ENCODE measurements at regions not wholly inside any gene's neighbourhood (a gene's known extent, or its start where the extent isn't known, plus 50 kb on each side); places are given as distances from the start of the nearest gene placed in this dataset.

DNA sequence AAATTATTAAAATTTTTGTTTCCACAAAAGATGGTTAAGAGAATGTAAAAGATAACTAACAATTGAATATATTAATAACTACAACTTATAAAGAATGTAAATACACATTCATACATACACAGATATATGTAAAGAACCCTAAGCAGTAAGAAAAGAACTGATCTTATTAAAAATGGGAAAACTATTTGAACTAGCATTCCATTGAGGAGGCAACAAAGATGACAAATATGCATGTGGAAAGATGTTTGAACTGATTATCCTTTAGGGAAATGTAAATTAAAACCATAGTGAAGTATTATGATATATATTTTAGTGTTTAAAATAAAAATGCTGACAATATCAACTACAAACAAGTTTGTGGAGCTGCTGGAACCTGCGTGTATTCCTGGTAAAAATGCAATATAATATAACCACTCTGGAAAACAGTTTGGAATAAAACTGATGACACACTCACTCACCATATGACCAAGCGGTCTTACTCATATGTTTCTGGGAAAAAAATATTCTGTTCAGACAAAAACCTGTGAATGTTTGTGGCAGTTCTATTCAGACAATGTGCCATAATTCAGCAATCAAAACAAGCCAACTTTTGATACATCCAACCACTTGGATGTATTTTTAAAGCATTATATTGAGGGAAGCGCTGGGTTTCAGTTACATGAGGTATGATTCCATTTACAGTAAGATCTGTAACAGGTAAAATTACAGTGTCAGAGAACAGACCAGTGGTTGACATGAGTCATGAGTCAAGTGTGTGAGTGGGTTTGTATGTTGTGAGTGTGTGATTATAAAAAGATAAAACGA, 694.4 kb upstream of the SLITRK5 start:
- TF ChIP-seq POLR2A (IDR thresholded peaks at IDR 0.05; ENCODE audit: low read length) (no peak), GATA1 (IDR thresholded peaks at IDR 0.05; ENCODE audit: low read depth, low read length) (no peak)
- DNase-seq: no peak

DNA sequence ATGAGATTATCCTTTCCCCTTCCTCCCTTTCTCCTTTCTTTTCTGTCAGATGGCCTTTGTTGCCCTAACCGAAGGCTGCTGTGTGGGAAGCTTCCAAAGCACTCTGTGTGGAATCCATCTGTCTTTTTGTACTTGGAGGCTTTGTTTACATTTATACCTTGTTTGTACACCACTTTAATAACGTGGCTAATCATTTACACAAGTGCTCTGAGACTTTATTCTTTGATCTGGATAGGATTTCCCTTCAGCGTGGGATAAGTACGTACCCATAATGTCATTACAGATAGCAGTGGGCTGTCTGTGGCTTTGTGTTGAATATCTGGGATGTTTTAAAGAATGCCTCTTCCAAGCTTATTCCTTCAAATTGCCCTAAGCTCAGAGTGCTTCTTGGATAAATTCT, 684.7 kb upstream of the SLITRK5 start:
- no peak for TF ChIP-seq GATA1 (IDR thresholded peaks at IDR 0.05; ENCODE audit: low read depth, low read length)
- no peak for TF ChIP-seq POLR2A (IDR thresholded peaks at IDR 0.05; ENCODE audit: low read length)
- DNase-seq: no peak

DNA sequence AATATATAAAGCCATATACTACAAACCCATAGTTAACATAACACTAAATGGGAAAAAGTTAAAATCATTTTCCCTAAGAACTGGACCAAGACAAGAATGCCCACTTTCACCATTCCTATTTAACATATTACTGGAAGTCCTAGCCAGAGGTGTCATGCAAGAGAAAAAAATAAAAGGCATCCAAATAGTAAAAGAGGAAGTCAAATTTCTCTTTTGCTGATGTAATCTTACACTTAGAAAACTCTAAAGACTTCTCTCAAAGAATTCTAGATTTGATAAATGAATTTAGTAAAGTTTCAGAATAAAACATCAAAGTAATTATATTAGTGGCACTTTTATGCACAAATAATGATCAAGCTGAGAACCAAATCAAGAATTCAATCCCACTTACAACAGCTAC, 678.9 kb upstream of the SLITRK5 start:
- DNase-seq: no peak
- TF ChIP-seq GATA1 (IDR thresholded peaks at IDR 0.05; ENCODE audit: low read depth, low read length) (no peak), POLR2A (IDR thresholded peaks at IDR 0.05; ENCODE audit: low read length) (no peak)

DNA sequence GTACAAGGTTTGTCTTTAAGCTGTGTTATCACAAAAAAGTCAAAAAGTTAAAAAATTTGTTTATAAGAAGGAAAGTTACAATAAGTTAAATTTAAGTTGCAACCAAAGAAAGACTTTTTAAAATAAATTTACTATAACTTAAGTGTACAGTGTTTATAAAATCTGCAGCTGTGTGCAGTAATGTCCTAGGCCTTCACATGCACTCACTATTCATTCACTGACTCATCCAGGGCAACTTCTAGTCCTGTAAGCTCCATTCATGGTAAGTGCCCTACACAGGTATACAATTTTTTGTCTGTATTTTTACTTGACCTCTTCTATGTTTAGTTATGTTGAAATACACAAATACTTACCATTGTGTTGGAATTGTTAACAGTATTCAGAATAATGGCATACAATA, 667.9 kb upstream of the SLITRK5 start:
- no peak for TF ChIP-seq GATA1 (IDR thresholded peaks at IDR 0.05; ENCODE audit: low read depth, low read length)
- no peak for TF ChIP-seq POLR2A (IDR thresholded peaks at IDR 0.05; ENCODE audit: low read length)
- no peak for DNase-seq

DNA sequence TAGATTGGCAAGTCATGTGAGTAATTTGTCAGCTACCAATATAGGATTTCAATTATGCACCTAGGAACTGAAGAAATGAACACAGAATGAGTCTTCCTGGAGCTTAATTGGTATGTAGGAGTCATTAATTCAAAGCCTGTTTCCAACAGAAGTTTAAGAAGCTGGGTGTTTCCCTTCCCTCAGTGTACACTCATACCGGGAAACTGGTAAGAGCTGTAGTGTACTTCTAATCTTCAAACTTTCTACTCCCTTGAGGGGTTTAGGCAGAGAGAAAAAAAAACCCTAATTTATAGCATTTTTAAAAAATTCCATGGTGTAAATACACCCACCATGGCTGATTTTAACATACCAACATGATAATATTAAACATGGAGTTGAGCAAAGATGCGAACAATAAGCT, 665.7 kb upstream of the SLITRK5 start:
- DNase-seq: no peak
- no peak for TF ChIP-seq POLR2A (IDR thresholded peaks at IDR 0.05; ENCODE audit: low read length)

DNA sequence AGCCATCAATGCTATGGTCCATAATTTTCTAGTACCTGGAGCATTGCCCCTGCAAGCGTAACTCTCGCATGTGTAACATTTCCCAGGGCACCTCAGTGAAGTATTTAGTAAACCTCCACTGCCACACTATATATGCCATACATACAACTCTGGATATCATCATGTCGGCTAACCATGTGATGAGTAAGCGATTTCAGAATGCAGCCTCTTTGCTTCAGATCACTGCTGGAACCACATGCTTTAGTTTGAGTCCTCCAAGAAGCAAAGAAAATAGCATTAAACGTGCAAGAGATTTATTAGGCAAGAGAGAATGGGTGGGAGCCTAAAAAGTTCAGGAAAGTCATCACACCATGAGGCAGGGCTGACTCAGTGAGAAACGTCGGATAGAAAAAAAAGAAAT, 635.6 kb upstream of the SLITRK5 start:
- DNase-seq: no peak
- TF ChIP-seq GATA1 (IDR thresholded peaks at IDR 0.05; ENCODE audit: low read depth, low read length) (no peak), POLR2A (IDR thresholded peaks at IDR 0.05; ENCODE audit: low read length) (no peak)

DNA sequence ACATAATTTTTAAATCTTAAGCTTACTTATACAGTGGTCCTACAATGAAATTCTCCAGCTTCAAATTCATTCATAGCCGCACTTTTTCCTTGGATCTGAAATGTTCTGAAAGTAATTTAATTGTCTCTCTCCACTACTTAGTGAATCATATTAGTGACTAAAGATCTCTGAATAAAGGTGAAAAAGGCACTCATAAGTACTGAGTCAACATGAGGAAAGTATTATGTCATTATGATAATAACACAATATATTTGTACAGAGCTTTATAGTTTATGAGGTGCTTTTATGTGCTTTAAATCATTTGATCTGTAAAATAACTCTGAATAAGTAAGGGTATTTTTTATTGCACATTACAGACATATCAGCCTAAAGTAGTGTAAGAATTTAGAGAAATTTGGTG, 628.2 kb upstream of the SLITRK5 start:
- TF ChIP-seq GATA1 (IDR thresholded peaks at IDR 0.05; ENCODE audit: low read depth, low read length) (no peak), POLR2A (IDR thresholded peaks at IDR 0.05; ENCODE audit: low read length) (no peak)
- DNase-seq: no peak

DNA sequence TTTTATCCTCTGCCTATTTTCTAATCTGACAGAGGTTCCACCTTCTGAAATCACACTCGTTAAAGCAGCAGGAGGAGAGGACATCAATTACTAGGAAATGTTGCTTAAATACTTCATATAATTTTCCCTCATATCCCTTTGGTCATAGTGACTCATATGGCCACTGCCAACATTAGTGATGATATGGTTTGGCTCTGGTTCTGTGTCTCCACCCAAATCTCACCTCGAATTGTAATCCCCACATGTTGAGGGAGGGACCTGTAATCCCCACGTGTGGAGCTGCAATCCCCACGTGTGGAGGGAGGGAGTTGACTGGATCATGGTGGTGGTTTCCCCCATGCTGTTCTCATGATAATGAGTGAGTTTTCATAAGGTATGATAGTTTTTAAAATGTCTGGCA, 618.4 kb upstream of the SLITRK5 start:
- DNase-seq: no peak
- TF ChIP-seq GATA1 (IDR thresholded peaks at IDR 0.05; ENCODE audit: low read depth, low read length) (no peak), POLR2A (IDR thresholded peaks at IDR 0.05; ENCODE audit: low read length) (no peak)

DNA sequence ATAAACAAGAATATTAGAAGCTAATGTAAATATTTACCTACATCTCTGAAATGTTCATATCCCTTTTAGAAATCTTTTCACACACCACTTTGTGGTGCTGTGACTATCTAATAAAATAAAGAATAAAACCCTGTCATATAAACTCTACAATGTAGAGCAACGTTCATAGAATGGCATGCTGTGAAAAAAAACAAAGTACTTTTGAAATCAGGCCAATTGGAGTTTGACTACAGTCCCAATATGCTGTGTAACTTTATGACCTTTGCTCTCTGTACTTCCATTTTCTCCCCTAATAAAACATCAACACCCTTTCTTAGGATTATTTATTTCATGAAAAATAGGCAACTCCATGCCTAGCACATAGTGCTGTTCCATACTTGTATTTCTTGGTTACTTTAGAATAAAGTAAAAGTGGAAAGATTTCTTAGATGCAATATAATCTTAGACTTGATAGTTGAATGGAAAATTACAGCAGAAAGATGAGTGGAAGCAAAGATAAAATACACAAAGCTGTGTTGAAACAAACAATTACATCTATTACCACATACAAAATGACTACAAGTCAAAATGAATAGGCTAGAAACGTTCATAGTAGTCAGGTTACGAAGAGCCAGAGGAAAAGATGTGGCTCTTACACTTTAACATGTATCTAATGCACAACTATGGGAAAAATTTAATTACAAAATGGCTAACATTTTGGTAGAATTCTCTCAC, 613.2 kb upstream of the SLITRK5 start:
- DNase-seq: no peak
- TF ChIP-seq GATA1 (IDR thresholded peaks at IDR 0.05; ENCODE audit: low read depth, low read length) (no peak), POLR2A (IDR thresholded peaks at IDR 0.05; ENCODE audit: low read length) (no peak)

DNA sequence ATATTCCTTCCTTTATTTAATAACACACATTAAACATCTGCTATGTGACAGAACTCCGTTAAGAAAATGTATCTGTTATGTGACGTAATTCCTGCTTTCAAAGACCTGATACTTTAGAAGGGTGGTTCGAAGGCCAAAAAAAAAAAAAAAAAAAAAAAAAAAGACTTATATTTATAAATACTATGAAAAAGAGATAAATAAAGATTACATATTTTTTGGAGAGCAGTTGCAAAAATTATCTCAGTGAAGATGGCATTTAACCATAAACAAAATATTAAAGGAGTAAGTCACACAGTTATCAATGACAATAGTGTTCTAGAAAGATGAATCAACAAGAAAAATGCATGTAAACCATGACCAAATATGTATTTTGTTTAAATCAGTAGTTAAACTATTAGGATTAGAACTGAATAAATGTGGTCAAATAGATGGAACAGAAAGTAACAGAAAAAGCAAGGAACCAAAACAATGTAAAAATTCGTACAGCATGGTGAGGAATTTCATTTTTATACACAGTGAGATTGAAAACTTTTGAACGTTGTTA, 612.3 kb upstream of the SLITRK5 start:
- TF ChIP-seq POLR2A (IDR thresholded peaks at IDR 0.05; ENCODE audit: low read length): no peak
- no peak for TF ChIP-seq GATA1 (IDR thresholded peaks at IDR 0.05; ENCODE audit: low read depth, low read length)
- no peak for DNase-seq

DNA sequence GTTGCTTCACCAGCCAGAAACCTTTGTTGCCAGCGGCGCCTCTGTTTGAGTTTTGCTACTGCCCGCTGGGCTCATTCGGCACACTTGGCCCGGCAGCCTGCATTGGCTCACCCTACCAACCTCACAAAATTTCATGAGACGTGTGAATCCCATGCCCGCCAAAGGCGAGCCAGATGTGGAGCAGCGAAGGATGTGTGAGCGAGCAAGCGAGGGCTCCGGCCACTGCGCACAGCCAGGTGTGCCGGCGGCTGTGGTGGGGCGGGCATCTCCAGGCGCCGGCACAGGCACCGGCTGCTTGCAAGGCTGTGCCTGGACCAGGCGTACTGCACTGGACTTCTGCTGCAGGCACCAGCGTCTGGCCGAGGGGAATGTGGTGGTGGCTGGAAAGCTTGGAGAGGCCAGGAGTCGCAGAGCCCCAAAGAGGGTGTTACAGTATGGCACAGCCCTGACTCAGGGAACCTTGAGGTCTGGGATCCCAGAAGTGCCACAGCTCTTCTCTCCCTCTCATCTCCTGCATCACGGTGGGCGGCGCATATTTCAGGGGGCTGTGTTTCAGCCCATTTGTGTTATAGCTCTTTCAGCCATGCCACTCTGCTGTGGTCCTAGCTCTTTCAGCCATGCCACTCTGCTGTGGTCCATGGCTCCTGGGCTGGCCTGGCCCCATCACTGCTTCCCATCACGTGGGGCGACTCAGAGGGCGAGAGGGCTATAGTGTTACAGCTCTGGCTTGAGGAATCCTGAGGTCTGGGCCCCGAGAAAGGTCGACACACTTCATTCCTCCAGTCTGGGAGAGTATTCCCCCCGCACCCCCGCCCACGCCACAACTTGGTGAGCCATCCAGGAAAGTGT, 592.0 kb upstream of the SLITRK5 start:
- TF ChIP-seq GATA1 (IDR thresholded peaks at IDR 0.05; ENCODE audit: low read depth, low read length): no peak
- no peak for DNase-seq

DNA sequence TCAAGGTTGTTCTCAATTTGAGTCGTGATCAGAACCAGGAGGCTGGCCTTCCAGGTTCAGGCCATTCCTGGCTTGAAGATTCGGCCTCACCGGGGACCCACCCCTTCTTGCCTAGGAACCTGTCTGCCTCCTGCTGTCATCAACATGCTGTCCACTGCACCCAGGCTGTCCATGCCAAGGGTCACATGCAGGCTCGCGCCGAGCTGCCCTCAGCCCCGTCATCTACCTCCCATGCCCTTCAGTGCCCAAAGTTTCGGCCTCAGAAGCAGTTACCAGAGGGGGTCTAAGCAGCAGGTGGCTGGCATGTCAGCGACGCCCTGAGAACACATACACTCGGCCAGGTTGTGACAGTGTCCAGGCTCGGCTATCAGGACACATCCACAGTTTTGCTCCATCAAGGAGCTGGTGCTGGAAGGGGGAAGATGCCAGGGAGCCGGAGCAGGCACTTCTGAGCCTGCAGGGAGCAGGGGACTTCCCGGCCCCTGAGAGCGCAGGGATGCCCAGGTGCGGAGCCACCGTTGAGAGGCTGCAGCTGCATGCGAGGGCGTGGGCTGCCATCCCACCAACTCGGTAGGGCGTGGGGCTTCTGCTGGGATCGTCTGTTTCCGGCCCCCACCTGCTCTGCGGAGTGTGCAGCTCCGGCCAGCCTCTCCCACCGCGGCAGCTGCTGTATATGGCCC, 590.9 kb upstream of the SLITRK5 start:
- no peak for TF ChIP-seq GATA1 (IDR thresholded peaks at IDR 0.05; ENCODE audit: low read depth, low read length)
- no peak for TF ChIP-seq POLR2A (IDR thresholded peaks at IDR 0.05; ENCODE audit: low read length)
- no peak for DNase-seq

DNA sequence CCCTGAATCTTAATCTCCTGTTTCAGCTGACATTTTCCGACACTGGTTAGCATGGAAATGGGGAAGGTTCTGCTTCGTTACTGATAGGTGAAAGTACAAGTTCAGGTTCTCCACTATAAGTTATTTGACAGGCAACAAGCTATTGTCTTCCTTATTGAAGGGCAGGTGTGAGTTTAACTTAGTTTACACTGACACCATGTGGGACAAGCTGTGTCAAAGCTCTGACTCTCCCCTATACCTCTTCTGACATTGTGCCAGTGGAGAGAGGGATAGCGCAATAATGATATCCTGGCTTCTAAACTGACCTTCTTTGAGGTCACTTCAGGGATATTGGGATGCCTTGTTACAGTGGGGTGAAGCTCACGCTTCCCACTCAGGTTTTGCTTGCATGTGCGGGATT, 587.0 kb upstream of the SLITRK5 start:
- DNase-seq: no peak
- TF ChIP-seq POLR2A (IDR thresholded peaks at IDR 0.05; ENCODE audit: low read length): no peak
- no peak for TF ChIP-seq GATA1 (IDR thresholded peaks at IDR 0.05; ENCODE audit: low read depth, low read length)

Measured in erythroblast (primary cell).